ENCODE measurements at regions not wholly inside any gene's neighbourhood (a gene's known extent, or its start where the extent isn't known, plus 50 kb on each side); places are given as distances from the start of the nearest gene placed in this dataset.

GRCh38 chr5:122722341-122722740 lies 52.5 kb upstream of the SNX2 start:
- TF ChIP-seq, protein P1, sequence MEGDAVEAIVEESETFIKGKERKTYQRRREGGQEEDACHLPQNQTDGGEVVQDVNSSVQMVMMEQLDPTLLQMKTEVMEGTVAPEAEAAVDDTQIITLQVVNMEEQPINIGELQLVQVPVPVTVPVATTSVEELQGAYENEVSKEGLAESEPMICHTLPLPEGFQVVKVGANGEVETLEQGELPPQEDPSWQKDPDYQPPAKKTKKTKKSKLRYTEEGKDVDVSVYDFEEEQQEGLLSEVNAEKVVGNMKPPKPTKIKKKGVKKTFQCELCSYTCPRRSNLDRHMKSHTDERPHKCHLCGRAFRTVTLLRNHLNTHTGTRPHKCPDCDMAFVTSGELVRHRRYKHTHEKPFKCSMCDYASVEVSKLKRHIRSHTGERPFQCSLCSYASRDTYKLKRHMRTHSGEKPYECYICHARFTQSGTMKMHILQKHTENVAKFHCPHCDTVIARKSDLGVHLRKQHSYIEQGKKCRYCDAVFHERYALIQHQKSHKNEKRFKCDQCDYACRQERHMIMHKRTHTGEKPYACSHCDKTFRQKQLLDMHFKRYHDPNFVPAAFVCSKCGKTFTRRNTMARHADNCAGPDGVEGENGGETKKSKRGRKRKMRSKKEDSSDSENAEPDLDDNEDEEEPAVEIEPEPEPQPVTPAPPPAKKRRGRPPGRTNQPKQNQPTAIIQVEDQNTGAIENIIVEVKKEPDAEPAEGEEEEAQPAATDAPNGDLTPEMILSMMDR (IDR thresholded peaks at IDR 0.05; ENCODE audit: low read length, missing control alignments) = no peak
- no peak for DNase-seq (ENCODE audit: low read depth)
- H3K4me3 ChIP-seq (replicated peaks; ENCODE audit: low read depth, low read length) = no peak overlapping the region

- no peak overlapping the region for H3K4me3 ChIP-seq (replicated peaks; ENCODE audit: low read depth, low read length)
- TF ChIP-seq, protein P1 (IDR thresholded peaks at IDR 0.05; ENCODE audit: low read length, missing control alignments) = no peak
- peak; percentile 44 for DNase-seq (ENCODE audit: low read depth)
Measured at GRCh38 chr5:122723606-122724352, 51.1 kb upstream of the SNX2 start.

Measured in fibroblast of pulmonary artery (primary cell).